ENCODE measurements at regions not wholly inside any gene's neighbourhood (a gene's known extent, or its start where the extent isn't known, plus 50 kb on each side); places are given as distances from the start of the nearest gene placed in this dataset.

- TF ChIP-seq CTCF (IDR thresholded peaks at IDR 0.05), result no peak
- TF ChIP-seq POLR2A (IDR thresholded peaks at IDR 0.05), result no peak
Measured at GRCh38 chr4:24451870-24452269, 132.5 kb downstream of the DHX15 start.
